ENCODE measurements at regions not wholly inside any gene's neighbourhood (a gene's known extent, or its start where the extent isn't known, plus 50 kb on each side); places are given as distances from the start of the nearest gene placed in this dataset.

DNA sequence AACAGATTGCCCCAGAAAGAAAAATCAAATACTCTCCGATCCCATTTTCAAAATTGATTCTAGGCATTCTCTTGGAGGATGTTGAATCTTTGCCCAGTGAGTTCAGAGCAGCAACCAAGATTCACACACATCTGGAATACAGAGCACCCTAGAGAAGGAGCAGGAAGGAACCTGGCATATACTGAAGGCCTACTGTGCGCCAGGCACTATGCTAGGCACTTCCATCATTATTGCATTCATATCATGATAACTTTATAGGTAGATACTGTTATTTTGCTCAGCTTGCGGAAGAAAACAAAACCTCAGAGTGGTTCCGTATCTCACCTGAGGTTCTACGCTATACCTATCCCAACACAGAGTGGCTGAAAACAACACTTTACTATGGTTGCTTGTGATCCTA lies 160.3 kb upstream of the SERTAD2 start:
- no peak for TF ChIP-seq E2F6 (IDR thresholded peaks at IDR 0.05)
- TF ChIP-seq POLR2A (IDR thresholded peaks at IDR 0.05; ENCODE audit: control extremely low read depth in 1 of 2, low read depth in 2 of 2, low read length in 2 of 2), result no peak
- TF ChIP-seq, protein P1, sequence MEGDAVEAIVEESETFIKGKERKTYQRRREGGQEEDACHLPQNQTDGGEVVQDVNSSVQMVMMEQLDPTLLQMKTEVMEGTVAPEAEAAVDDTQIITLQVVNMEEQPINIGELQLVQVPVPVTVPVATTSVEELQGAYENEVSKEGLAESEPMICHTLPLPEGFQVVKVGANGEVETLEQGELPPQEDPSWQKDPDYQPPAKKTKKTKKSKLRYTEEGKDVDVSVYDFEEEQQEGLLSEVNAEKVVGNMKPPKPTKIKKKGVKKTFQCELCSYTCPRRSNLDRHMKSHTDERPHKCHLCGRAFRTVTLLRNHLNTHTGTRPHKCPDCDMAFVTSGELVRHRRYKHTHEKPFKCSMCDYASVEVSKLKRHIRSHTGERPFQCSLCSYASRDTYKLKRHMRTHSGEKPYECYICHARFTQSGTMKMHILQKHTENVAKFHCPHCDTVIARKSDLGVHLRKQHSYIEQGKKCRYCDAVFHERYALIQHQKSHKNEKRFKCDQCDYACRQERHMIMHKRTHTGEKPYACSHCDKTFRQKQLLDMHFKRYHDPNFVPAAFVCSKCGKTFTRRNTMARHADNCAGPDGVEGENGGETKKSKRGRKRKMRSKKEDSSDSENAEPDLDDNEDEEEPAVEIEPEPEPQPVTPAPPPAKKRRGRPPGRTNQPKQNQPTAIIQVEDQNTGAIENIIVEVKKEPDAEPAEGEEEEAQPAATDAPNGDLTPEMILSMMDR (IDR thresholded peaks at IDR 0.05; ENCODE audit: control extremely low read depth in 1 of 3, insufficient read depth in 1 of 3, low read depth in 1 of 3, low read length in 3 of 3), result no peak
- no peak for TF ChIP-seq BCL11A (IDR thresholded peaks at IDR 0.05; ENCODE audit: low read depth in 2 of 2, low read length in 2 of 2)
- no peak for TF ChIP-seq CEBPB (IDR thresholded peaks at IDR 0.05; ENCODE audit: low read depth, low read length)
- TF ChIP-seq EP300 (IDR thresholded peaks at IDR 0.05; ENCODE audit: borderline replicate concordance in 1 of 2, low read depth in 2 of 2, low read length in 2 of 2), result no peak

Measured in H1 (cell line).